ENCODE measurements at regions not wholly inside any gene's neighbourhood (a gene's known extent, or its start where the extent isn't known, plus 50 kb on each side); places are given as distances from the start of the nearest gene placed in this dataset.

DNA sequence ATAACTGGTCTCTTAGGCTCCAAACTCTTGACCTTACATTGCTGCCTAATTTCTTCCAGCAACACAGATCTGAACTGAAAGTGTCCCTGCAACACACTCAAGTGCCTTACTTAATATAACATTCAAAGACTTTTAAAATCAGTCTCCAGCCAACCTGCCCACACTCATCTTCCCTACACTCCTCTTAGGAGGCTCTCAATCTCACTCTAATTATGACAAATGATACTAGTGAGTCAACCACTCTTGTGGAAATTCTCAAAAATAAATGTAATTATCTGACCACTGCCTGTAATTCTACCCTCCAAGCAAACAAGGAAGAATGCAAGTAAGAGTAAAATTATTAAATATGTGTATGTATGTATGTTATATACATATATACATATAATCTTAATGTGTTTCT is 348.1 kb upstream of the MIR17HG start:
- H3K4me1 Mint-ChIP-seq = no peaks in the 10 kb centered on the region
- no peak for DNase-seq
- H3K9me3 Mint-ChIP-seq = no peaks in the 10 kb centered on the region
- no peak overlapping the region for H3K27ac Mint-ChIP-seq
- no peaks in the 10 kb centered on the region for H3K36me3 Mint-ChIP-seq (ENCODE audit: low read depth)
- no peak overlapping the region for H3K4me3 Mint-ChIP-seq
- H3K27me3 Mint-ChIP-seq (ENCODE audit: low read depth, poor library complexity) = no peaks in the 10 kb centered on the region
- TF ChIP-seq, protein P1, sequence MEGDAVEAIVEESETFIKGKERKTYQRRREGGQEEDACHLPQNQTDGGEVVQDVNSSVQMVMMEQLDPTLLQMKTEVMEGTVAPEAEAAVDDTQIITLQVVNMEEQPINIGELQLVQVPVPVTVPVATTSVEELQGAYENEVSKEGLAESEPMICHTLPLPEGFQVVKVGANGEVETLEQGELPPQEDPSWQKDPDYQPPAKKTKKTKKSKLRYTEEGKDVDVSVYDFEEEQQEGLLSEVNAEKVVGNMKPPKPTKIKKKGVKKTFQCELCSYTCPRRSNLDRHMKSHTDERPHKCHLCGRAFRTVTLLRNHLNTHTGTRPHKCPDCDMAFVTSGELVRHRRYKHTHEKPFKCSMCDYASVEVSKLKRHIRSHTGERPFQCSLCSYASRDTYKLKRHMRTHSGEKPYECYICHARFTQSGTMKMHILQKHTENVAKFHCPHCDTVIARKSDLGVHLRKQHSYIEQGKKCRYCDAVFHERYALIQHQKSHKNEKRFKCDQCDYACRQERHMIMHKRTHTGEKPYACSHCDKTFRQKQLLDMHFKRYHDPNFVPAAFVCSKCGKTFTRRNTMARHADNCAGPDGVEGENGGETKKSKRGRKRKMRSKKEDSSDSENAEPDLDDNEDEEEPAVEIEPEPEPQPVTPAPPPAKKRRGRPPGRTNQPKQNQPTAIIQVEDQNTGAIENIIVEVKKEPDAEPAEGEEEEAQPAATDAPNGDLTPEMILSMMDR (IDR thresholded peaks at IDR 0.05) = no peak

GRCh38 chr13:91001371-91001770 is 346.1 kb upstream of the MIR17HG start:
- Mint-ChIP-seq H3K27me3 (ENCODE audit: low read depth, poor library complexity) (peaks cover 4% of the 10 kb centered on the region), H3K4me3 (no peak overlapping the region), H3K27ac (no peak overlapping the region), H3K9me3 (peaks cover 3% of the 10 kb centered on the region), H3K4me1 (no peaks in the 10 kb centered on the region), H3K36me3 (ENCODE audit: low read depth) (no peaks in the 10 kb centered on the region)
- DNase-seq = no peak
- TF ChIP-seq, protein P1 (IDR thresholded peaks at IDR 0.05) = no peak

DNA sequence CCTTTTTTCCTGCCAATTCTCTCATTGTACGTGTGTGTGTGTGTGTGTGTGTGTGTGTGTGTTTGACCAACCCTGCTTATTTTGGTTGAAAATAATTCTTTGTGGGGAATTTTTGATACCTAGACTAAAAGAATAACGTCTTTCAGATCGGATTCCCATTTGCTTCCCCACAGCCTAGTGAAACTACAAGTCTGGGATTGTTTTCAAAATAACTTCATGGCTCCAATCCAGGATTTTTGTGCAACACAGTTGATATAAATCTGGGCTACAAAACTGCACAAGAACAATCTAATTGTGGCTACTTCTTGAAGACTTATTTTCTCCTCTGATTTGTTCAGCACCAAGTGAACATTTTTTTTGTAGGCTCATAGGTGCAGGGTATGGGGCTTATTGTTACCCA is 332.8 kb upstream of the MIR17HG start:
- H3K27ac Mint-ChIP-seq = no peak overlapping the region

GRCh38 chr13:91017031-91017668 is 330.3 kb upstream of the MIR17HG start:
- Mint-ChIP-seq H3K27me3 (ENCODE audit: low read depth, poor library complexity) (no peaks in the 10 kb centered on the region), H3K4me1 (peaks cover 8% of the 10 kb centered on the region)

More for the DNA sequence above, 332.8 kb upstream of the MIR17HG start:
- Mint-ChIP-seq H3K4me1 (no peaks in the 10 kb centered on the region), H3K27me3 (ENCODE audit: low read depth, poor library complexity) (no peaks in the 10 kb centered on the region), H3K4me3 (no peak overlapping the region), H3K36me3 (ENCODE audit: low read depth) (no peaks in the 10 kb centered on the region), H3K9me3 (no peaks in the 10 kb centered on the region)
- TF ChIP-seq, protein P1 (IDR thresholded peaks at IDR 0.05) = no peak
- DNase-seq = no peak

GRCh38 chr13:91017669-91018053 is 329.8 kb upstream of the MIR17HG start:
- Mint-ChIP-seq H3K36me3 (ENCODE audit: low read depth) (no peaks in the 10 kb centered on the region), H3K9me3 (no peaks in the 10 kb centered on the region), H3K4me1 (peaks cover 13% of the 10 kb centered on the region), H3K27ac (no peak overlapping the region), H3K27me3 (ENCODE audit: low read depth, poor library complexity) (no peaks in the 10 kb centered on the region), H3K4me3 (no peak overlapping the region)
- DNase-seq = no peak
- TF ChIP-seq, protein P1 (IDR thresholded peaks at IDR 0.05) = peak; percentile 16

More at GRCh38 chr13:91017031-91017668, 330.3 kb upstream of the MIR17HG start:
- Mint-ChIP-seq H3K9me3 (no peaks in the 10 kb centered on the region), H3K36me3 (ENCODE audit: low read depth) (no peaks in the 10 kb centered on the region), H3K27ac (no peak overlapping the region), H3K4me3 (no peak overlapping the region)
- DNase-seq = peak; percentile 57
- TF ChIP-seq, protein P1 (IDR thresholded peaks at IDR 0.05) = peak; percentile 94

GRCh38 chr13:91020461-91021034 is 326.9 kb upstream of the MIR17HG start:
- Mint-ChIP-seq H3K9me3 (no peaks in the 10 kb centered on the region), H3K27me3 (ENCODE audit: low read depth, poor library complexity) (no peaks in the 10 kb centered on the region), H3K4me1 (peaks cover 28% of the 10 kb centered on the region), H3K36me3 (ENCODE audit: low read depth) (no peaks in the 10 kb centered on the region), H3K4me3 (no peak overlapping the region), H3K27ac (no peak overlapping the region)
- TF ChIP-seq, protein P1 (IDR thresholded peaks at IDR 0.05) = no peak
- no peak for DNase-seq
